Neural crest cell (in vitro differentiated cells): ENCODE measurements at regions not wholly inside any gene's neighbourhood (a gene's known extent, or its start where the extent isn't known, plus 50 kb on each side); places are given as distances from the start of the nearest gene placed in this dataset.

Experiments
- DNase-seq: peaks from one replicate; pipeline ENCODE4 v3.0.0; 2021; ENCODE audit warnings: low read depth, mixed read lengths, low spot score
- H3K27ac Mint-ChIP-seq: one replicate; pipeline ENCODE4 v1.8.0; 2021; ENCODE audit warnings: mild to moderate bottlenecking, mixed read lengths; ENCODE audit not compliant: unreplicated experiment
- H3K27me3 Mint-ChIP-seq: 2 replicates; pipeline ENCODE4 v1.8.0; 2021; ENCODE audit warnings: low read depth, mild to moderate bottlenecking, mixed read lengths
- H3K36me3 Mint-ChIP-seq: 2 replicates; pipeline ENCODE4 v1.8.0; 2021; ENCODE audit warnings: low read depth, mild to moderate bottlenecking, mixed read lengths
- H3K4me1 Mint-ChIP-seq: 2 replicates; pipeline ENCODE4 v1.8.0; 2021; ENCODE audit warnings: mixed read lengths
- H3K4me3 Mint-ChIP-seq: one replicate; pipeline ENCODE4 v1.8.0; 2021; ENCODE audit warnings: mild to moderate bottlenecking, mixed read lengths
- H3K9me3 Mint-ChIP-seq: 2 replicates; pipeline ENCODE4 v1.8.0; 2021; ENCODE audit warnings: mixed read lengths
- TF ChIP-seq, protein P1 (sequence below): fragments of 200-600 bp; sonication (generic); conservative IDR thresholded peaks from 2 replicates; pipeline ENCODE4 v1.5.0; 2021; ENCODE audit warnings: antibody characterized with exemption, mild to moderate bottlenecking

DNA sequence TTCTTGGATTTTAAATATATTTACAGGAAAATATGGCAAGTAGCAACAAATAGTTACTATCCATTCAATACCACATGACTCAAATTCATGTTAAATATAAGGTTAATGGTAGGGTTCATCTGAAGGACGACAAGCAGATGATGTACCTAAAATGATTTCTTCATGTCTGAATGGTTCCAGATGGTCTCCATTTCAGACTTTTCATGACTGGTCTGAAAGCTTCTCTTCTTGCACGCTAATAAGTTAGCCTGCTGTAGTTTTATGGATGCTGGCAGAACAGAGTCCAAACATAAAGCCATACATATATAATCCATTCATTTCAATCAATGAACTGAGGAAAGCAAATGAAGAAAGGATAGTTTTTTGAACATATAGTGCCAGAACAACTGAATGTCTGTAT is 257.0 kb upstream of the MGAT4C start:
- H3K9me3 Mint-ChIP-seq = no peaks in the 10 kb centered on the region
- H3K4me1 Mint-ChIP-seq = peaks cover 15% of the 10 kb centered on the region
- no peaks in the 10 kb centered on the region for H3K27me3 Mint-ChIP-seq
- TF ChIP-seq, protein P1, sequence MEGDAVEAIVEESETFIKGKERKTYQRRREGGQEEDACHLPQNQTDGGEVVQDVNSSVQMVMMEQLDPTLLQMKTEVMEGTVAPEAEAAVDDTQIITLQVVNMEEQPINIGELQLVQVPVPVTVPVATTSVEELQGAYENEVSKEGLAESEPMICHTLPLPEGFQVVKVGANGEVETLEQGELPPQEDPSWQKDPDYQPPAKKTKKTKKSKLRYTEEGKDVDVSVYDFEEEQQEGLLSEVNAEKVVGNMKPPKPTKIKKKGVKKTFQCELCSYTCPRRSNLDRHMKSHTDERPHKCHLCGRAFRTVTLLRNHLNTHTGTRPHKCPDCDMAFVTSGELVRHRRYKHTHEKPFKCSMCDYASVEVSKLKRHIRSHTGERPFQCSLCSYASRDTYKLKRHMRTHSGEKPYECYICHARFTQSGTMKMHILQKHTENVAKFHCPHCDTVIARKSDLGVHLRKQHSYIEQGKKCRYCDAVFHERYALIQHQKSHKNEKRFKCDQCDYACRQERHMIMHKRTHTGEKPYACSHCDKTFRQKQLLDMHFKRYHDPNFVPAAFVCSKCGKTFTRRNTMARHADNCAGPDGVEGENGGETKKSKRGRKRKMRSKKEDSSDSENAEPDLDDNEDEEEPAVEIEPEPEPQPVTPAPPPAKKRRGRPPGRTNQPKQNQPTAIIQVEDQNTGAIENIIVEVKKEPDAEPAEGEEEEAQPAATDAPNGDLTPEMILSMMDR = no peak
- no peak for DNase-seq
- H3K27ac Mint-ChIP-seq = no peak overlapping the region
- no peak overlapping the region for H3K4me3 Mint-ChIP-seq
- no peaks in the 10 kb centered on the region for H3K36me3 Mint-ChIP-seq

DNA sequence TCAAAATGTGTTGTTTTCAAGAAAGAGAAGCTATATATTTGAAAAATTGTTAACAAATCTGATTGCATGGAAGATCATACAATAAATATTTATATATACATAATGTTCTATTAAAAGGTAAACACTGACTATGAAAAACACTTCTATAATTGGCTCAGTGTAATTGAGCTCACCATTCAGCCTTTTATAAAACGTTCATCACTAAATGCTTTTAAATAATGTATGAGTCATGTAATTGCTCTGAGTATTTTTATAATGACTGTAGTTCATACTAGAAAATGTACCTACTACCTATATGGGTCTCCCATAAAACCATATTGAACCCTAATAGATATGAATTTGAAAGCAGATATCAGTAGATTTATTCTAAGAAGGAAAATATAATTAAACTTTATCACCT is 240.4 kb upstream of the MGAT4C start:
- H3K27ac Mint-ChIP-seq = no peak overlapping the region
- no peaks in the 10 kb centered on the region for H3K9me3 Mint-ChIP-seq
- no peak overlapping the region for H3K4me3 Mint-ChIP-seq
- DNase-seq = no peak
- H3K27me3 Mint-ChIP-seq = no peaks in the 10 kb centered on the region
- no peaks in the 10 kb centered on the region for H3K4me1 Mint-ChIP-seq
- TF ChIP-seq, protein P1 = no peak
- H3K36me3 Mint-ChIP-seq = no peaks in the 10 kb centered on the region

DNA sequence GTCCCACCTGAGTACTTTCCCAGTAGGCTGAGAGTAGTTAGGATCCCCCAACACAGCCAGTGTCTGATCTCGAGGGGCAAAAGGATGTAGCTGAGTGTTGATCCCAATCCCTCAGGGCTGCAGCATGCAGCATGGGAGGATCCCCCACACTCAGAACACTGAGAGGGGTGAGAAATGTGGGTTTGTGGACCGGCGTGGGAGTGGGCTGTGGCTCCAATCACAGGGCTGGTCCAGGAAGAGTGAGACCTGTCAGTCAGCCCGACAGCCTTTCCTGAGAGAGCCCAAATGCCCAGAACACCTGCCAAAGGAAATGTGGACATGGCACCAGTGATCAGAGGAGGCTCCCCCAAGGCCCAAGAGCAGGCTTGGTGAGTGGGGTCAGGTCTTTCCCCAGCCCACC is 228.3 kb upstream of the MGAT4C start:
- TF ChIP-seq, protein P1 = no peak
- no peaks in the 10 kb centered on the region for H3K27me3 Mint-ChIP-seq
- no peak overlapping the region for H3K27ac Mint-ChIP-seq
- no peak for DNase-seq
- no peaks in the 10 kb centered on the region for H3K4me1 Mint-ChIP-seq
- H3K36me3 Mint-ChIP-seq = no peaks in the 10 kb centered on the region
- no peak overlapping the region for H3K4me3 Mint-ChIP-seq
- no peaks in the 10 kb centered on the region for H3K9me3 Mint-ChIP-seq

DNA sequence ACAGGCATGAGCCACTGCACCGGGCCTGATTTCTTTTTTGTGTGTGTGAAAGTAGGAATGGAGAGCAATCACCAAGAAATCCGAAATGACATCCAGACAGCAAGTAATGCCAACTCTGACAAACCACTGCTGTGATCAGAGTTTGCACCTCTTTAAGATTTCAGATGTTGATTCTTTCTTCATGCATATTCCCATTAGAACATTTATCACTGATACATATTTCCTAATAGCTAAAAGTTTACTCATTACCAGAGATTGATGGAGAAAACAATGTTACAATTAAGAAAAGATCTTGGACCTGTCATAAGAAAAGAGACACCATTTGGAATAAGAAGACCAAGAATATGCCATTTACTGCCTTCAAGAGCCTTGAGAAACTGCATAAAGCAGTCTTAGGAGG is 217.0 kb upstream of the MGAT4C start:
- Mint-ChIP-seq H3K27ac (no peak overlapping the region), H3K27me3 (no peaks in the 10 kb centered on the region), H3K36me3 (no peaks in the 10 kb centered on the region), H3K9me3 (no peaks in the 10 kb centered on the region), H3K4me3 (no peak overlapping the region), H3K4me1 (no peaks in the 10 kb centered on the region)
- TF ChIP-seq, protein P1 = no peak
- DNase-seq = no peak

DNA sequence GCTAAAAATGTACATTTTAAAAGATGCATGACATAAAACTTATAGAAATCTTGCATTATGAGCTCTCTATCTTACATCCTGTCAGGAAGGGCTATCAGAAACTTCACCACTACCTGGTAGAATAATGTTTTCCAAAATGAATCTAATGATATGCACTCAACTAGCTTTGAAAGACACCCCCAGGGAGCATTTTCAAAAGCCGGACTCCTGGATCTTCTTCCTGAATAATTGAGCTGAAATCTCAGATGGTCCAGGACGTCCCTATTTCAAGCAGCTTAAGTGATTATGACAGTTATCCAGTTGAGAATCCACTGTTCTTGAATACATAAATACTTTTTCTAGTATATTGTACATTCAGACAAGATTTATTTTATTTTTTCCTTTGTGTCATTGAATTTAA is 200.6 kb upstream of the MGAT4C start:
- Mint-ChIP-seq H3K27me3 (no peaks in the 10 kb centered on the region), H3K4me1 (no peaks in the 10 kb centered on the region), H3K9me3 (no peaks in the 10 kb centered on the region), H3K36me3 (no peaks in the 10 kb centered on the region), H3K27ac (no peak overlapping the region), H3K4me3 (no peak overlapping the region)
- DNase-seq = no peak
- TF ChIP-seq, protein P1 = no peak

DNA sequence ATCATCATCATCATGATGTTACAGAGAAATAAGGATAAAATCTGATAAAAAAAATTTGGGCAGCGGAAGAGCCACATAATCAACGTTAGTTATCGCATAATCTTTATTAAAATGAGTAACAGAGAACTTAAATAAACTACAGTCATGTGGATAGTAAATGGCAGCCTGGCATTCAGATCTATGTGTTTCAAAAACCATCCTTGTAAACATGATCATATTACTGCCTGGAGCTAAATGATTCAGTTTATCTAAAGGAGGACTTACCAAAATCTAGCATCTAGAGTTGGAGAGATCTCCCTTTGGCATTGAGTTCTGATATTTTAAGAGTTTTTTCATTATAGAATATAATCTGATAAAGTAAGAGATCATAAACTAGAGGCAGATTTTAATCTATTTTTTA is 200.1 kb upstream of the MGAT4C start:
- no peak for DNase-seq
- H3K27me3 Mint-ChIP-seq = no peaks in the 10 kb centered on the region
- TF ChIP-seq, protein P1 = no peak
- H3K27ac Mint-ChIP-seq = no peak overlapping the region
- H3K36me3 Mint-ChIP-seq = no peaks in the 10 kb centered on the region
- no peak overlapping the region for H3K4me3 Mint-ChIP-seq
- H3K4me1 Mint-ChIP-seq = no peaks in the 10 kb centered on the region
- H3K9me3 Mint-ChIP-seq = no peaks in the 10 kb centered on the region
